Bone marrow (tissue), 2 donors: ENCODE measurements at regions not wholly inside any gene's neighbourhood (a gene's known extent, or its start where the extent isn't known, plus 50 kb on each side); places are given as distances from the start of the nearest gene placed in this dataset.

Experiments used
- DNase-seq, 2 donors: peaks; one replicate each; lab custom pipeline; 2025; lab: John Stamatoyannopoulos, UW

- no peak for DNase-seq
These were observed 249.3 kb upstream of the TGFBR2 start for GRCh38 chr3:30356866-30357753.

- DNase-seq, result no peak
These were observed 248.5 kb upstream of the TGFBR2 start for GRCh38 chr3:30357897-30358296.

GRCh38 chr3:30358871-30359270, 247.5 kb upstream of the TGFBR2 start:
- DNase-seq, result no peak

GRCh38 chr3:30368978-30369377, 237.4 kb upstream of the TGFBR2 start:
- DNase-seq, result no peak

- no peak for DNase-seq
These were observed 235.6 kb upstream of the TGFBR2 start for GRCh38 chr3:30370681-30371271.

- DNase-seq, result no peak
These were observed 233.6 kb upstream of the TGFBR2 start for GRCh38 chr3:30372837-30373236.

- DNase-seq, result no peak
These were observed 221.8 kb upstream of the TGFBR2 start for GRCh38 chr3:30384546-30385072.

- DNase-seq, result no peak
These were observed 213.3 kb upstream of the TGFBR2 start for GRCh38 chr3:30393079-30393478.

GRCh38 chr3:30397030-30397429, 209.4 kb upstream of the TGFBR2 start:
- DNase-seq, result no peak

GRCh38 chr3:30399394-30400181, 206.8 kb upstream of the TGFBR2 start:
- DNase-seq, result no peak

- DNase-seq, result no peak
These were observed 205.5 kb upstream of the TGFBR2 start for GRCh38 chr3:30400926-30401325.

GRCh38 chr3:30401971-30402370, 204.4 kb upstream of the TGFBR2 start:
- no peak for DNase-seq

- DNase-seq, result no peak
These were observed 198.8 kb upstream of the TGFBR2 start for GRCh38 chr3:30407651-30408050.

GRCh38 chr3:30408105-30408557, 198.3 kb upstream of the TGFBR2 start:
- DNase-seq, result no peak

GRCh38 chr3:30418443-30418842, 188.0 kb upstream of the TGFBR2 start:
- no peak for DNase-seq

- no peak for DNase-seq
These were observed 185.1 kb upstream of the TGFBR2 start for GRCh38 chr3:30421266-30421665.

GRCh38 chr3:30426293-30426993, 180.0 kb upstream of the TGFBR2 start:
- no peak for DNase-seq

- DNase-seq, result no peak
These were observed 178.2 kb upstream of the TGFBR2 start for GRCh38 chr3:30428251-30428650.

GRCh38 chr3:30435861-30436331, 170.5 kb upstream of the TGFBR2 start:
- DNase-seq, result peak in 1 of 2 donors; percentile 60

- no peak for DNase-seq
These were observed 169.2 kb upstream of the TGFBR2 start for GRCh38 chr3:30437171-30437601.

- DNase-seq, result no peak
These were observed 168.3 kb upstream of the TGFBR2 start for GRCh38 chr3:30438126-30438525.
